Left renal pelvis (tissue), 4 donors: ENCODE measurements at regions not wholly inside any gene's neighbourhood (a gene's known extent, or its start where the extent isn't known, plus 50 kb on each side); places are given as distances from the start of the nearest gene placed in this dataset.
"Not testable (repeated sequence)": the region's sequence is repeated elsewhere in the genome, so short reads cannot be mapped to it uniquely, and the experiment has no call there.

Experiments used
- DNase-seq, 4 donors: peaks; one replicate each; pipeline ENCODE4 v3.0.0-alpha.2; 2013; ENCODE audit warnings: low read depth in 4 of 4, low spot score in 3 of 4

- DNase-seq = no peak
These were observed 872.4 kb downstream of the C4orf33 start for GRCh38 chr4:129968366-129968765.

- no peak for DNase-seq
These were observed 872.8 kb downstream of the C4orf33 start for GRCh38 chr4:129968778-129969177.

- no peak for DNase-seq
These were observed 874.8 kb downstream of the C4orf33 start for GRCh38 chr4:129970801-129971200.

GRCh38 chr4:129971419-129971818, 875.5 kb downstream of the C4orf33 start:
- no peak for DNase-seq

GRCh38 chr4:129972257-129972656, 876.3 kb downstream of the C4orf33 start:
- no peak for DNase-seq

- DNase-seq = no peak
These were observed 878.8 kb downstream of the C4orf33 start for GRCh38 chr4:129974730-129975129.

- DNase-seq = no peak
These were observed 882.4 kb downstream of the C4orf33 start for GRCh38 chr4:129978315-129978714.

- DNase-seq = no peak
These were observed 893.0 kb downstream of the C4orf33 start for GRCh38 chr4:129988957-129989356.

GRCh38 chr4:129994715-129995114, 898.8 kb downstream of the C4orf33 start:
- DNase-seq = no peak

- DNase-seq = no peak
These were observed 902.6 kb downstream of the C4orf33 start for GRCh38 chr4:129998436-129999150.

GRCh38 chr4:129999156-129999555, 903.2 kb downstream of the C4orf33 start:
- no peak for DNase-seq

GRCh38 chr4:130008461-130008860, 912.5 kb downstream of the C4orf33 start:
- DNase-seq = no peak

- not testable (repeated sequence) for DNase-seq
These were observed 916.9 kb downstream of the C4orf33 start for GRCh38 chr4:130012806-130013205.

- no peak for DNase-seq
These were observed 925.8 kb downstream of the C4orf33 start for GRCh38 chr4:130021706-130022105.

- no peak for DNase-seq
These were observed 927.1 kb downstream of the C4orf33 start for GRCh38 chr4:130023088-130023487.

- no peak for DNase-seq
These were observed 929.7 kb downstream of the C4orf33 start for GRCh38 chr4:130025701-130026100.

GRCh38 chr4:130026185-130026584, 930.2 kb downstream of the C4orf33 start:
- no peak for DNase-seq

GRCh38 chr4:130027973-130028372, 932.0 kb downstream of the C4orf33 start:
- DNase-seq = no peak

- DNase-seq = no peak
These were observed 932.6 kb downstream of the C4orf33 start for GRCh38 chr4:130028552-130028951.

GRCh38 chr4:130029442-130029841, 933.5 kb downstream of the C4orf33 start:
- no peak for DNase-seq

- DNase-seq = no peak
These were observed 935.9 kb downstream of the C4orf33 start for GRCh38 chr4:130031858-130032257.

GRCh38 chr4:130033657-130034056, 937.7 kb downstream of the C4orf33 start:
- DNase-seq = not testable (repeated sequence)

- no peak for DNase-seq
These were observed 938.9 kb downstream of the C4orf33 start for GRCh38 chr4:130034876-130035275.
